ENCODE measurements at regions not wholly inside any gene's neighbourhood (a gene's known extent, or its start where the extent isn't known, plus 50 kb on each side); places are given as distances from the start of the nearest gene placed in this dataset.

GRCh38 chr3:62926494-62926893 lies 51.3 kb upstream of the CADPS start:
- H3K4me1 Mint-ChIP-seq: no peaks in the 10 kb centered on the region
- Histone ChIP-seq H3K79me2 (ENCODE audit: control insufficient read depth, insufficient read depth, low read length) (no peaks in the 10 kb centered on the region), H3K27ac (ENCODE audit: low read length in 2 of 2) (no peak overlapping the region), H4K20me1 (ENCODE audit: control insufficient read depth, insufficient read depth, low read length, poor library complexity, severe bottlenecking) (no peaks in the 10 kb centered on the region), H3K9me3 (ENCODE audit: control extremely low read depth in 1 of 3, control insufficient read depth in 2 of 3, insufficient read depth in 1 of 3, low read length in 2 of 3) (no peaks in the 10 kb centered on the region), H3K4me3 (ENCODE audit: control extremely low read depth in 1 of 5, extremely low read depth in 1 of 5, insufficient read depth in 1 of 5, low read depth in 2 of 5, low read length in 4 of 5) (no peak overlapping the region), H3K4me1 (ENCODE audit: control insufficient read depth in 2 of 2, insufficient read depth in 2 of 2, low read length in 2 of 2) (no peaks in the 10 kb centered on the region), H2AFZ (ENCODE audit: insufficient read depth, low read depth, low read length, poor library complexity, severe bottlenecking) (no peak overlapping the region), H3K27me3 (replicated peaks in 1 of 4; ENCODE audit: control extremely low read depth in 1 of 4, control insufficient read depth in 3 of 4, insufficient read depth in 4 of 4, low read length in 3 of 4) (no peaks in the 10 kb centered on the region), H3K9ac (ENCODE audit: low read length) (no peak overlapping the region), H3K36me3 (replicated peaks in 1 of 2; ENCODE audit: control extremely low read depth in 1 of 2, control insufficient read depth in 1 of 2, extremely low read depth in 1 of 2, insufficient read depth in 2 of 2, low read length in 1 of 2) (no peaks in the 10 kb centered on the region), H3K4me2 (replicated peaks; ENCODE audit: low read depth, low read length, poor library complexity, severe bottlenecking) (no peak overlapping the region)
- POLR2A ChIA-PET: no interaction called here
- CTCF ChIA-PET: no interaction called here
- ATAC-seq (ENCODE audit: low read depth) (no peak), DNase-seq (no peak)
- intact Hi-C loops (cut with micrococcal nuclease): no loop called here
- TF ChIP-seq EZH2 (IDR thresholded peaks at IDR 0.05; ENCODE audit: borderline replicate concordance, insufficient read depth, low read depth, low read length, poor library complexity, severe bottlenecking) (no peak), CTCF (IDR thresholded peaks at IDR 0.05) (no peak)
- no peaks in the 10 kb centered on the region for H3K27me3 Mint-ChIP-seq
- no peak overlapping the region for H3K27ac Mint-ChIP-seq
- 77% methylated on average over 5 of the region's 5 CpGs for WGBS (ENCODE audit: insufficient coverage)
- no peak overlapping the region for H3K4me3 Mint-ChIP-seq
- no peaks in the 10 kb centered on the region for H3K9me3 Mint-ChIP-seq (ENCODE audit: insufficient read depth)

DNA sequence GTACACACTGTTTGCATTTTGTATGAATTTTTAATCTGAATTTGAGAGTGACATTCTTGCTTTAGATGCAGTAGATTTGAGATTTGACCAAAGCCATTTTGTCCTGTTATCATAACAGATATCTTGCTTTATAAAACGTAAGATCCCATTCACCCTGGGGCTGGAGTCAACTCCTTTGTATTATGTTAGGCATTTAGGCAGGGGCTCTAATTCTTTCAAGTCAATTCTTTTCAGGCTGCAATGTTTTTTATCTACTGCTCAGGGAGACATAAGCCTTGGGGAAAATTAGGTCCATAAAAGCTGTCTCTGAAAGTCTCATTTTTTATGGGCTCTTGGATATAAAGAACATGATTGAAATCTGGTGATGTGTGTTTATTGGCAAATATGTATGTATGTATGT lies 53.0 kb upstream of the CADPS start:
- Histone ChIP-seq H3K27me3 (replicated peaks in 1 of 4; ENCODE audit: control extremely low read depth in 1 of 4, control insufficient read depth in 3 of 4, insufficient read depth in 4 of 4, low read length in 3 of 4) (no peaks in the 10 kb centered on the region), H3K4me2 (replicated peaks; ENCODE audit: low read depth, low read length, poor library complexity, severe bottlenecking) (no peak overlapping the region), H3K79me2 (ENCODE audit: control insufficient read depth, insufficient read depth, low read length) (no peaks in the 10 kb centered on the region), H4K20me1 (ENCODE audit: control insufficient read depth, insufficient read depth, low read length, poor library complexity, severe bottlenecking) (no peaks in the 10 kb centered on the region), H3K4me3 (ENCODE audit: control extremely low read depth in 1 of 5, extremely low read depth in 1 of 5, insufficient read depth in 1 of 5, low read depth in 2 of 5, low read length in 4 of 5) (no peak overlapping the region), H3K4me1 (ENCODE audit: control insufficient read depth in 2 of 2, insufficient read depth in 2 of 2, low read length in 2 of 2) (no peaks in the 10 kb centered on the region), H3K27ac (ENCODE audit: low read length in 2 of 2) (no peak overlapping the region), H3K36me3 (replicated peaks in 1 of 2; ENCODE audit: control extremely low read depth in 1 of 2, control insufficient read depth in 1 of 2, extremely low read depth in 1 of 2, insufficient read depth in 2 of 2, low read length in 1 of 2) (no peaks in the 10 kb centered on the region), H3K9ac (ENCODE audit: low read length) (no peak overlapping the region), H2AFZ (ENCODE audit: insufficient read depth, low read depth, low read length, poor library complexity, severe bottlenecking) (no peak overlapping the region), H3K9me3 (ENCODE audit: control extremely low read depth in 1 of 3, control insufficient read depth in 2 of 3, insufficient read depth in 1 of 3, low read length in 2 of 3) (no peaks in the 10 kb centered on the region)
- CTCF ChIA-PET: no interaction called here
- no peaks in the 10 kb centered on the region for H3K9me3 Mint-ChIP-seq (ENCODE audit: insufficient read depth)
- no peak for TF ChIP-seq EZH2 (IDR thresholded peaks at IDR 0.05; ENCODE audit: borderline replicate concordance, insufficient read depth, low read depth, low read length, poor library complexity, severe bottlenecking)
- no peak for TF ChIP-seq CTCF (IDR thresholded peaks at IDR 0.05)
- DNase-seq (no peak), ATAC-seq (ENCODE audit: low read depth) (no peak)
- intact Hi-C loops (cut with micrococcal nuclease): no loop called here
- H3K4me3 Mint-ChIP-seq: no peak overlapping the region
- H3K27ac Mint-ChIP-seq: no peak overlapping the region
- no peaks in the 10 kb centered on the region for H3K27me3 Mint-ChIP-seq
- no CpG with 5 or more reads among the region's 1 CpG for WGBS (ENCODE audit: insufficient coverage)
- POLR2A ChIA-PET: no interaction called here
- H3K4me1 Mint-ChIP-seq: no peaks in the 10 kb centered on the region
